Uterus (tissue), 3 donors: ENCODE measurements at regions not wholly inside any gene's neighbourhood (a gene's known extent, or its start where the extent isn't known, plus 50 kb on each side); places are given as distances from the start of the nearest gene placed in this dataset.
A peak's percentile ranks its signal among the peaks of the same experiment; 100 is the strongest.

Source experiments
- DNase-seq, 2 donors: peaks; one replicate each; pipeline ENCODE4 v3.0.0-alpha.2; 2019 to 2020
- H3K27ac ChIP-seq, 2 donors: fragments of 200-600 bp; sonication (generic); 1 replicate in 1 of 2; 2 replicates in 1 of 2; pipeline ENCODE4 v1.5.1; 2016 to 2018
- H3K27me3 ChIP-seq, 2 donors: fragments of 200-600 bp; sonication (generic); one replicate each; pipeline ENCODE4 v1.5.1; 2018 to 2019; ENCODE audit warnings: control low read depth in 1 of 2
- H3K36me3 ChIP-seq, 2 donors: fragments of 200-600 bp; sonication (generic); one replicate each; pipeline ENCODE4 v1.5.1; 2019; ENCODE audit warnings: control low read depth in 1 of 2
- H3K4me1 ChIP-seq, 2 donors: fragments of 200-600 bp; sonication (generic); one replicate each; pipeline ENCODE4 v1.5.1; 2018 to 2019; ENCODE audit warnings: control low read depth in 1 of 2
- H3K4me3 ChIP-seq, 2 donors: fragments of 200-600 bp; sonication (generic); 1 replicate in 1 of 2; 2 replicates in 1 of 2; pipeline ENCODE4 v1.5.1; 2018 to 2019; ENCODE audit warnings: mild to moderate bottlenecking in 1 of 2
- H3K9me3 ChIP-seq, 2 donors: fragments of 200-600 bp; sonication (generic); one replicate each; pipeline ENCODE4 v1.5.1; 2019; ENCODE audit warnings: control low read depth in 1 of 2
- CTCF ChIP-seq, 4 experiments: fragments of 200-600 bp in 2 of 4; fragments of 450-650 bp in 2 of 4; sonication (generic) in 2 of 4; IDR thresholded peaks; one replicate each; pipeline ENCODE4 v1.5.1; 2016 to 2019; ENCODE audit warnings: antibody characterized with exemption in 4 of 4, mild to moderate bottlenecking in 2 of 4, moderate library complexity in 1 of 4
- POLR2A ChIP-seq, 2 donors: fragments of 450-650 bp; IDR thresholded peaks; one replicate each; pipeline ENCODE4 v1.6.1; 2016; ENCODE audit warnings: antibody characterized with exemption in 2 of 2, mild to moderate bottlenecking in 1 of 2, moderate library complexity in 1 of 2
- intact Hi-C: fragments of 100-400 bp; cut with DNase I; formaldehyde crosslinking; loops from one replicate; pipeline ENCODE4 v1.15.1; 2023; ENCODE audit warnings: low total_unique reads
- donor health status: DM: yes; HTN: yes; CAD: no.

DNA sequence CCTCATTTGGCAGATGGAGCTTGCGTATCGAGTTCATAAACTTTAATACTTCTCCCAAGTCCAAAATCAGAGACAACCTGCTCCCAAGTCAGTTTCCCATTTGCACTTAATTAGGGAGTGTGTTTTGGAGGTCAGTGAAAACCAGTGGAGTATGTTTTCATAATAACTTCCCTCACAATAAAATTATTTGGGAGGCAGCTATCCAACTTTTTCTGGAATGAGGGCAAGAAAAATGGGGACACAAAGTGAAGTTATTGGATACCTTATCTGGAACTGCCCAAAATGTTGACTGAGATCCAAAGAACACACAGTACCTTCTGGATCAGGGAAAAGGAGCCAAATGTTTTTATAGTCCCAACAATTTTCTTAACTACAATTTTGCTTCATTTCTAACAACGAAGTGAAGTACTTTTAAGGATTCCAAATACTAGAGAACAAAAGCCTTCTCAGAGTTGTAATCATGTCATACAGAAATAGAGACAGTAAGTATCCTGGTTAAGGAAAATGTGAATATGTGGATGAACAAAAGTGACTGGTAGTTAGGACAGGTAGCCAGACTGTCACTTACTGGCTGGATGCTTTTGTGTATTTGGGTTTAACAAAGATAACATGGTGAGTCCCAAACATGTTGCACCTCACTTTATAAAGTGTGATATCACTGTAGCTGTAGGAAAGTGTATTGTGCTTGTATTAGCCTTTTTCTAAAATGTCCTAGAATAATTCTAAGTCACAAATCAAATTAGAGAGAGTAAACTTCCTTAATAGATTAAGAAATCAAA lies 325.0 kb downstream of the HLX start:
- intact Hi-C loops, result loop anchor here (10.0 kb wide), 1 partner anchor 319 kb away; no protein-coding TSS in a partner anchor
- H3K27me3 ChIP-seq, result no peaks in the 10 kb centered on the region
- H3K4me1 ChIP-seq, result no peaks in the 10 kb centered on the region
- no peak for DNase-seq
- H3K9me3 ChIP-seq, result no peaks in the 10 kb centered on the region
- H3K27ac ChIP-seq, result peak overlapping the region in 1 of 2 donors; percentile 9
- H3K36me3 ChIP-seq, result no peaks in the 10 kb centered on the region
- no peak overlapping the region for H3K4me3 ChIP-seq
- no peak for TF ChIP-seq CTCF (IDR thresholded peaks at IDR 0.05)

DNA sequence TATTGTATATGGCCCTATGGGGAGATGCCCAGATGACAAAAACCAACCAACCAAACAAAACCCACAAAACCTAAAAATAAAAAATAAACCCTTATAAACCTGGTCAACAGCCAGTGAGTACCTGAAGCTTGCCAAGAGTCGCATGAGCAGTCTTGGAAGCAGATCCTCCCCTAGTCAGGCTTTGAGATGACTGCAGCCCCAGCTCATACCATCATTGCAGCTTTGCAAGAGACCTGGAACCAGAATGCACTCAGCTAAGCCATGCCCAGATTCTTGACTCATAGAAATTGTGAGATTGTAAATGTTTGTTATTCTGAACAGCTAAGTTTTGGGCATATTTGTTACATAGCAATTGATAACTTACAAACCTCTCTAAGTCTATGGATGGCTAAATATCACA lies 326.8 kb downstream of the HLX start:
- intact Hi-C loops, result loop anchor here (10.0 kb wide), 1 partner anchor 321 kb away; no protein-coding TSS in a partner anchor
- no peaks in the 10 kb centered on the region for H3K36me3 ChIP-seq
- H3K27me3 ChIP-seq, result no peaks in the 10 kb centered on the region
- H3K4me1 ChIP-seq, result no peaks in the 10 kb centered on the region
- no peak for DNase-seq
- H3K9me3 ChIP-seq, result no peaks in the 10 kb centered on the region
- no peak for TF ChIP-seq CTCF (IDR thresholded peaks at IDR 0.05)
- no peak for TF ChIP-seq POLR2A (IDR thresholded peaks at IDR 0.05)
- H3K4me3 ChIP-seq, result no peak overlapping the region
- H3K27ac ChIP-seq, result no peak overlapping the region

- Histone ChIP-seq H3K4me1 (no peaks in the 10 kb centered on the region), H3K9me3 (no peaks in the 10 kb centered on the region), H3K27ac (no peak overlapping the region), H3K36me3 (no peaks in the 10 kb centered on the region), H3K4me3 (no peak overlapping the region), H3K27me3 (no peaks in the 10 kb centered on the region)
- DNase-seq, result no peak
- TF ChIP-seq CTCF (IDR thresholded peaks at IDR 0.05) (no peak), POLR2A (IDR thresholded peaks at IDR 0.05) (no peak)
- intact Hi-C loops, result no loop called here
Measured at GRCh38 chr1:221212926-221213325, 333.7 kb downstream of the HLX start.

- Histone ChIP-seq H3K36me3 (no peaks in the 10 kb centered on the region), H3K9me3 (no peaks in the 10 kb centered on the region), H3K4me1 (no peaks in the 10 kb centered on the region), H3K27ac (peak overlapping the region in 1 of 2 donors; percentile 19), H3K4me3 (no peak overlapping the region), H3K27me3 (no peaks in the 10 kb centered on the region)
- DNase-seq, result peak in 1 of 2 donors; percentile 33
- no peak for TF ChIP-seq POLR2A (IDR thresholded peaks at IDR 0.05)
- no peak for TF ChIP-seq CTCF (IDR thresholded peaks at IDR 0.05)
- intact Hi-C loops, result no loop called here
Measured at GRCh38 chr1:221217029-221217428, 337.8 kb downstream of the HLX start.

DNA sequence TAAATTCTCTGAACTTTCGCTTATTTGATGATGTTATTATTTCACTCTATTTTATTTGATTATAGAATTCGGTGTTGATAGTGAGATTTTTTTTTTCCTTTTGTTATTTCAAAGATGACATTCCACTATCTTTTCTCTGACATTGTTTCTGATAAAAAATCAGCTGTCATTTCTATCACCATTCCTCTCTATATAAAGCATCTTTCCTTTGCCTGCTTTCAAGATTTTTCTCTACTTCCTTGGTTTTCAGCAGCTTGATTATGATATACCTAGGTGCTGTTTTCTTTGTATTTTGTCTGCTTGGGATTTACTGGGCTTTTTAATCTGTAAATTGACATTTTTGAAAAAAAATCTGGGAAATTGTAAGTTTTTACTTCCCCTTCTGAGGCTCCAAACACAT lies 344.0 kb downstream of the HLX start:
- H3K36me3 ChIP-seq, result no peaks in the 10 kb centered on the region
- intact Hi-C loops, result no loop called here
- no peaks in the 10 kb centered on the region for H3K27me3 ChIP-seq
- H3K9me3 ChIP-seq, result peaks cover 0 to 8% of the 10 kb centered on the region in 2 donors
- no peak overlapping the region for H3K27ac ChIP-seq
- H3K4me1 ChIP-seq, result no peaks in the 10 kb centered on the region
- TF ChIP-seq CTCF (IDR thresholded peaks at IDR 0.05) (no peak), POLR2A (IDR thresholded peaks at IDR 0.05) (no peak)
- H3K4me3 ChIP-seq, result no peak overlapping the region
- DNase-seq, result no peak
